Suprapubic skin (tissue), 4 donors: ENCODE measurements at regions not wholly inside any gene's neighbourhood (a gene's known extent, or its start where the extent isn't known, plus 50 kb on each side); places are given as distances from the start of the nearest gene placed in this dataset.

Experiments
- POLR2A ChIP-seq, 2 donors: fragments of 450-650 bp; IDR thresholded peaks; one replicate each; pipeline ENCODE4 v1.6.1; 2017; ENCODE audit warnings: antibody characterized with exemption in 2 of 2, mild to moderate bottlenecking in 2 of 2, moderate library complexity in 2 of 2
- POLR2AphosphoS5 ChIP-seq, 3 donors: sonication (generic); formaldehyde crosslinking; IDR thresholded peaks; one replicate each; pipeline ENCODE4 v1.6.1; 2017; ENCODE audit warnings: antibody characterized with exemption in 3 of 3
- TF ChIP-seq, protein P1 (sequence below), 2 donors: fragments of 200-600 bp in 1 of 2; fragments of 450-650 bp in 1 of 2; sonication (generic) in 1 of 2; IDR thresholded peaks; one replicate each; pipeline ENCODE4 v1.5.1; 2016 to 2019; ENCODE audit warnings: antibody characterized with exemption in 2 of 2, mild to moderate bottlenecking in 1 of 2, moderate library complexity in 1 of 2

DNA sequence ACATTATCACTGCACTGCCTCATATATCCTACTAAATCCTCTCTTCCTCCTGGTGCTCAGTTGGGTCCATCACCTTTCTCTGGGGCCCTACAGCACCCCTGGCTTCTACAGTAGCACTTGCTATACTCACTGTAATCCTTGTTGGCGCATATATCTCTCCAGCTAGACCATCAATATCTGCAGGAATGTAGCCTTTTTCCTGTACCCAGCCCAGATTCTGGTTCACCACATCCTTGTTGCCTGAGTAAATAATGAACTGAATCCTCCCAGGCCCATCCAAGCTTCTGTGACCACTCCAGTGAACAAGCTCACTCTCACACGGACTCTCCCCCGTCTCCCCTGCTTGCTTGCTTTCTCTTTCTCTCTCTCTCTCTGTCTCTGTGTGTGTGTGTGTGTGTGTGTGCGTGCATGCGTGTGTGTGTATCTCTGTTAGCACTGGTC is 62.5 kb upstream of the LIPC start:
- TF ChIP-seq, protein P1, sequence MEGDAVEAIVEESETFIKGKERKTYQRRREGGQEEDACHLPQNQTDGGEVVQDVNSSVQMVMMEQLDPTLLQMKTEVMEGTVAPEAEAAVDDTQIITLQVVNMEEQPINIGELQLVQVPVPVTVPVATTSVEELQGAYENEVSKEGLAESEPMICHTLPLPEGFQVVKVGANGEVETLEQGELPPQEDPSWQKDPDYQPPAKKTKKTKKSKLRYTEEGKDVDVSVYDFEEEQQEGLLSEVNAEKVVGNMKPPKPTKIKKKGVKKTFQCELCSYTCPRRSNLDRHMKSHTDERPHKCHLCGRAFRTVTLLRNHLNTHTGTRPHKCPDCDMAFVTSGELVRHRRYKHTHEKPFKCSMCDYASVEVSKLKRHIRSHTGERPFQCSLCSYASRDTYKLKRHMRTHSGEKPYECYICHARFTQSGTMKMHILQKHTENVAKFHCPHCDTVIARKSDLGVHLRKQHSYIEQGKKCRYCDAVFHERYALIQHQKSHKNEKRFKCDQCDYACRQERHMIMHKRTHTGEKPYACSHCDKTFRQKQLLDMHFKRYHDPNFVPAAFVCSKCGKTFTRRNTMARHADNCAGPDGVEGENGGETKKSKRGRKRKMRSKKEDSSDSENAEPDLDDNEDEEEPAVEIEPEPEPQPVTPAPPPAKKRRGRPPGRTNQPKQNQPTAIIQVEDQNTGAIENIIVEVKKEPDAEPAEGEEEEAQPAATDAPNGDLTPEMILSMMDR (IDR thresholded peaks at IDR 0.05) = no peak
- no peak for TF ChIP-seq POLR2A (IDR thresholded peaks at IDR 0.05)
- TF ChIP-seq POLR2AphosphoS5 (IDR thresholded peaks at IDR 0.05) = no peak
